ENCODE measurements at regions not wholly inside any gene's neighbourhood (a gene's known extent, or its start where the extent isn't known, plus 50 kb on each side); places are given as distances from the start of the nearest gene placed in this dataset.

GRCh38 chr13:31060220-31060619 lies 101.5 kb downstream of the HSPH1 start:
- TF ChIP-seq CTCF (IDR thresholded peaks at IDR 0.05) = no peak
- no peak for TF ChIP-seq POLR2A (IDR thresholded peaks at IDR 0.05; ENCODE audit: low read depth)

Measured in esophagus muscularis mucosa (tissue), 3 donors.